ENCODE measurements at regions not wholly inside any gene's neighbourhood (a gene's known extent, or its start where the extent isn't known, plus 50 kb on each side); places are given as distances from the start of the nearest gene placed in this dataset.

DNA sequence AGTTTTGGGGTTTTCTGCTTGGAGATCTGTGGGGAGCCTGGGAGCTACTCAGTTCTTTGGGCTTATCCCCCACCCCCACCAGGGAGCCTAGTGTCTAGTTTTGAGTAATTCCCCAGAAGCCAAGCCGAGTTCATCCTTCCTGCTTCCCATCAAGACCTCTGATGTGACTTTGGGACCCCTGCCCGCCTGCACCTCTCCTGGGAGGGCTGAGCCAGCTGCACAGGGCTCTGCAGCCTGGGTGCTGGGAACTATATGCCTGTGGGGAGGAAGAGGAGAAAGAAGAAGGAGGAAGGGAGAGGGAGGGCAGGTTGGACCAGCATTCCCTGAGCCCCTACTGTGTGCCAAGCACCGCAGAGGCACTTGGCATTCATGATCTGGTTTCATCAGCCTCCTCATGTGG, 178.9 kb downstream of the TMEM132E start:
- TF ChIP-seq, protein P1, sequence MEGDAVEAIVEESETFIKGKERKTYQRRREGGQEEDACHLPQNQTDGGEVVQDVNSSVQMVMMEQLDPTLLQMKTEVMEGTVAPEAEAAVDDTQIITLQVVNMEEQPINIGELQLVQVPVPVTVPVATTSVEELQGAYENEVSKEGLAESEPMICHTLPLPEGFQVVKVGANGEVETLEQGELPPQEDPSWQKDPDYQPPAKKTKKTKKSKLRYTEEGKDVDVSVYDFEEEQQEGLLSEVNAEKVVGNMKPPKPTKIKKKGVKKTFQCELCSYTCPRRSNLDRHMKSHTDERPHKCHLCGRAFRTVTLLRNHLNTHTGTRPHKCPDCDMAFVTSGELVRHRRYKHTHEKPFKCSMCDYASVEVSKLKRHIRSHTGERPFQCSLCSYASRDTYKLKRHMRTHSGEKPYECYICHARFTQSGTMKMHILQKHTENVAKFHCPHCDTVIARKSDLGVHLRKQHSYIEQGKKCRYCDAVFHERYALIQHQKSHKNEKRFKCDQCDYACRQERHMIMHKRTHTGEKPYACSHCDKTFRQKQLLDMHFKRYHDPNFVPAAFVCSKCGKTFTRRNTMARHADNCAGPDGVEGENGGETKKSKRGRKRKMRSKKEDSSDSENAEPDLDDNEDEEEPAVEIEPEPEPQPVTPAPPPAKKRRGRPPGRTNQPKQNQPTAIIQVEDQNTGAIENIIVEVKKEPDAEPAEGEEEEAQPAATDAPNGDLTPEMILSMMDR (conservative IDR thresholded peaks at IDR 0.05 in 1 of 2, IDR thresholded peaks at IDR 0.05 in 1 of 2; ENCODE audit: low read depth in 1 of 2, low read length in 2 of 2) = no peak
- TF ChIP-seq EZH2 (IDR thresholded peaks at IDR 0.05; ENCODE audit: low read length, missing control alignments) = no peak
- no peaks in the 10 kb centered on the region for H3K36me3 ChIP-seq (ENCODE audit: control insufficient read depth, insufficient read depth, low read length)
- no peaks in the 10 kb centered on the region for H3K9me3 ChIP-seq (ENCODE audit: control insufficient read depth, insufficient read depth, low read depth, low read length)
- H3K4me1 ChIP-seq (ENCODE audit: control insufficient read depth, extremely low read depth, insufficient read depth, low read length) = no peaks in the 10 kb centered on the region
- H3K9ac ChIP-seq (ENCODE audit: insufficient read depth, low read length) = no peak overlapping the region
- H3K27me3 ChIP-seq (ENCODE audit: control insufficient read depth, insufficient read depth, low read length) = no peaks in the 10 kb centered on the region
- no peaks in the 10 kb centered on the region for H3K79me2 ChIP-seq (ENCODE audit: control insufficient read depth, insufficient read depth, low read length)
- no peak overlapping the region for H3K4me3 ChIP-seq (replicated peaks in 1 of 4; ENCODE audit: control extremely low read depth in 1 of 4, insufficient read depth in 1 of 4, low read depth in 3 of 4, low read length in 4 of 4)
- no peak for DNase-seq (ENCODE audit: low read depth in 2 of 2)
- no peak overlapping the region for H3K4me2 ChIP-seq (ENCODE audit: extremely low read depth, insufficient read depth, low read length)
- H2AFZ ChIP-seq (ENCODE audit: low read length) = no peak overlapping the region
- no peaks in the 10 kb centered on the region for H4K20me1 ChIP-seq (ENCODE audit: control insufficient read depth, extremely low read depth, insufficient read depth, low read length)
- no peak overlapping the region for H3K27ac ChIP-seq (ENCODE audit: insufficient read depth, low read length)

DNA sequence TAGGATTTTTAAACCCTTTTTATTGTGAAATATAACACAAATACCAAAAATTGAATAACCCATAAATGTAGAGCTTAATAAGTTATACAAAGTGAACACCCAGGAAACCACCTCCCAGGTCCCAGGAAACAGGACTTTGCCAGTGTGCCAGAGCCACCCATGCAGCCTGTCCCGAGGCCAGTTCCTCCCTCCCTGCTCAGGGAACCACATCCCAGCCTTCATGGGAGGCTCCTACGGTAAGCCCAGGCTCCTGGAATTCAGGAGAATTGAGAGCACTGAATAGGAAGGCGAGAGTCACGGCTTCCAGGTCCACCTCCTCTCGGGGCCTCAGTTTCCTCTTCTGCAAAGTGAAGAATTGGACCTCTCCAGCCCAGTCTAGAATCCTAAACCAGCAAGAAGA, 178.2 kb downstream of the TMEM132E start:
- H2AFZ ChIP-seq (ENCODE audit: low read length) = no peak overlapping the region
- H3K9me3 ChIP-seq (ENCODE audit: control insufficient read depth, insufficient read depth, low read depth, low read length) = no peaks in the 10 kb centered on the region
- TF ChIP-seq EZH2 (IDR thresholded peaks at IDR 0.05; ENCODE audit: low read length, missing control alignments) = no peak
- TF ChIP-seq, protein P1 (conservative IDR thresholded peaks at IDR 0.05 in 1 of 2, IDR thresholded peaks at IDR 0.05 in 1 of 2; ENCODE audit: low read depth in 1 of 2, low read length in 2 of 2) = no peak
- H3K4me1 ChIP-seq (ENCODE audit: control insufficient read depth, extremely low read depth, insufficient read depth, low read length) = no peaks in the 10 kb centered on the region
- no peaks in the 10 kb centered on the region for H3K27me3 ChIP-seq (ENCODE audit: control insufficient read depth, insufficient read depth, low read length)
- H3K27ac ChIP-seq (ENCODE audit: insufficient read depth, low read length) = no peak overlapping the region
- no peak overlapping the region for H3K4me3 ChIP-seq (replicated peaks in 1 of 4; ENCODE audit: control extremely low read depth in 1 of 4, insufficient read depth in 1 of 4, low read depth in 3 of 4, low read length in 4 of 4)
- no peaks in the 10 kb centered on the region for H4K20me1 ChIP-seq (ENCODE audit: control insufficient read depth, extremely low read depth, insufficient read depth, low read length)
- no peaks in the 10 kb centered on the region for H3K36me3 ChIP-seq (ENCODE audit: control insufficient read depth, insufficient read depth, low read length)
- DNase-seq (ENCODE audit: low read depth in 2 of 2) = no peak
- H3K79me2 ChIP-seq (ENCODE audit: control insufficient read depth, insufficient read depth, low read length) = no peaks in the 10 kb centered on the region
- H3K4me2 ChIP-seq (ENCODE audit: extremely low read depth, insufficient read depth, low read length) = no peak overlapping the region
- H3K9ac ChIP-seq (ENCODE audit: insufficient read depth, low read length) = no peak overlapping the region

DNA sequence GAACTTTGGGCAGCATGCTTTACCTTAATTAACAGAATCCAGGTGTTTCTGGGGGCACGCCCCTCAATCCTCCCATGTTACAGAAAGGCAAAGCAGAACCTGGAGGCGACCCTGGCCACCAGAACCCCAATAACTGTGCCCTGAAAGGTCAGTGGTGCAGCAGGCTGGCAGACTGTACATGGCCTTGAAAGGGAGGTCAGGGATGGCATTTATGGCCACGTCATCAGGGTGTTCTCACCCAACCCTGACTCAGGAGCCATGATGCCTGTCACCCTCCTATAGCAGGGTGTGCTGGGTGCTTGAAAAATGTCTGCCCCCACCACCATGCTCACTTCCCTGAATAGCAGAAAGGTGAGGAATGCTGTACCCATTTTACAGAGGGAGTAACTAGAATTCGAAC, 177.7 kb downstream of the TMEM132E start:
- no peak overlapping the region for H2AFZ ChIP-seq (ENCODE audit: low read length)
- H3K27me3 ChIP-seq (ENCODE audit: control insufficient read depth, insufficient read depth, low read length) = no peaks in the 10 kb centered on the region
- TF ChIP-seq, protein P1 (conservative IDR thresholded peaks at IDR 0.05 in 1 of 2, IDR thresholded peaks at IDR 0.05 in 1 of 2; ENCODE audit: low read depth in 1 of 2, low read length in 2 of 2) = no peak
- TF ChIP-seq EZH2 (IDR thresholded peaks at IDR 0.05; ENCODE audit: low read length, missing control alignments) = no peak
- no peaks in the 10 kb centered on the region for H4K20me1 ChIP-seq (ENCODE audit: control insufficient read depth, extremely low read depth, insufficient read depth, low read length)
- H3K36me3 ChIP-seq (ENCODE audit: control insufficient read depth, insufficient read depth, low read length) = no peaks in the 10 kb centered on the region
- H3K4me2 ChIP-seq (ENCODE audit: extremely low read depth, insufficient read depth, low read length) = no peak overlapping the region
- H3K9me3 ChIP-seq (ENCODE audit: control insufficient read depth, insufficient read depth, low read depth, low read length) = no peaks in the 10 kb centered on the region
- no peak overlapping the region for H3K27ac ChIP-seq (ENCODE audit: insufficient read depth, low read length)
- H3K9ac ChIP-seq (ENCODE audit: insufficient read depth, low read length) = no peak overlapping the region
- no peaks in the 10 kb centered on the region for H3K4me1 ChIP-seq (ENCODE audit: control insufficient read depth, extremely low read depth, insufficient read depth, low read length)
- DNase-seq (ENCODE audit: low read depth in 2 of 2) = no peak
- no peaks in the 10 kb centered on the region for H3K79me2 ChIP-seq (ENCODE audit: control insufficient read depth, insufficient read depth, low read length)
- H3K4me3 ChIP-seq (replicated peaks in 1 of 4; ENCODE audit: control extremely low read depth in 1 of 4, insufficient read depth in 1 of 4, low read depth in 3 of 4, low read length in 4 of 4) = no peak overlapping the region

All from fibroblast of lung (primary cell).